ENCODE measurements at regions not wholly inside any gene's neighbourhood (a gene's known extent, or its start where the extent isn't known, plus 50 kb on each side); places are given as distances from the start of the nearest gene placed in this dataset.

- TF ChIP-seq POLR2A (IDR thresholded peaks at IDR 0.05): no peak
- no peak for TF ChIP-seq CTCF (IDR thresholded peaks at IDR 0.05)
Measured at GRCh38 chr16:65388592-65388991, 266.7 kb upstream of the CDH11 start.
